ENCODE measurements at regions not wholly inside any gene's neighbourhood (a gene's known extent, or its start where the extent isn't known, plus 50 kb on each side); places are given as distances from the start of the nearest gene placed in this dataset.

DNA sequence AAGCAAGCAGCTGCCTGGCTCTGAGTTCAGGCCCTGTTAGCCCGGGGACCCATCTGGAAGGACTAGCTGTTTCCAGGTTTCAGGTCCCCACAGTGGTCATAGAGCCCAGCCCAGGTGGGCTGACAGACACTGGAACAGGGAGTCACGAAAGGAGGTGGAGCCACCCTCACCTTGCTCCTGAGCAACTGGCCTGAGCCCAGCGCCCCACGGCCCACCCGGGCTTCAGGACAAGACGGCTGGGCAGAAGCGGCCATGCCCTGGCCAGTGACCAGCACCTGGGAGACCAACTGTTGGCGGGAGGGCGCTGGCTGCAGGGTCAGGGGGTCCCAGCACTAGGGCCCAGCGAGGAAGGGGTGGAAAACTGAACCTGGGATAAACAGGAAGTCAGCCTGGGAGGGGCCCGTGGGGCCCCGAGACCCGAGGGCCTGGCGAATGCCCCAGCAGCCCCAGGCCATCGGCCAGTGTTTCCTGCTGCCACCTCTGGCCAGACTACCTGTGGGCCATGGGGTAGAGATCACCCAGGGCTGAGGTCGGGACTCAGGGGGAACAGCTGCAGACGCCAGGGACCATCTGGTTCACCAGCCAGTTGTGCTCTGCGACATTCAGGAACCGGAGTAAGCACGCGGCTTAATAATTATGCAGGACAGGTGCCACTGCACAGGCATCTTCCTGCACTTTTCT lies 282.1 kb upstream of the PPP2R2D start:
- intact Hi-C loops (cut with DNase I, micrococcal nuclease): no loop called here
- Histone ChIP-seq H3K36me3 (ENCODE audit: low read depth) (no peaks in the 10 kb centered on the region), H3K4me3 (no peak overlapping the region), H3K9me3 (no peaks in the 10 kb centered on the region), H3K4me1 (ENCODE audit: low read depth) (no peaks in the 10 kb centered on the region)
- no peak for TF ChIP-seq CTCF (IDR thresholded peaks at IDR 0.05)
- ATAC-seq (no peak), DNase-seq (no peak)

- DNase-seq: no peak
- no peak for TF ChIP-seq CTCF (IDR thresholded peaks at IDR 0.05)
- Histone ChIP-seq H3K4me1 (ENCODE audit: low read depth) (no peaks in the 10 kb centered on the region), H3K9me3 (no peaks in the 10 kb centered on the region), H3K4me3 (no peak overlapping the region), H3K36me3 (ENCODE audit: low read depth) (no peaks in the 10 kb centered on the region)
- no peak for ATAC-seq
- intact Hi-C loops (cut with DNase I, micrococcal nuclease): no loop called here
These were observed 280.5 kb upstream of the PPP2R2D start for GRCh38 chr10:131620314-131620713.

GRCh38 chr10:131620904-131621303 lies 279.9 kb upstream of the PPP2R2D start:
- Histone ChIP-seq H3K36me3 (ENCODE audit: low read depth) (no peaks in the 10 kb centered on the region), H3K4me3 (no peak overlapping the region), H3K9me3 (no peaks in the 10 kb centered on the region), H3K4me1 (ENCODE audit: low read depth) (no peaks in the 10 kb centered on the region)
- intact Hi-C loops (cut with DNase I, micrococcal nuclease): no loop called here
- no peak for TF ChIP-seq CTCF (IDR thresholded peaks at IDR 0.05)
- DNase-seq (no peak), ATAC-seq (no peak)

- H3K4me1 ChIP-seq (ENCODE audit: low read depth): no peaks in the 10 kb centered on the region
- intact Hi-C loops (cut with DNase I, micrococcal nuclease): no loop called here
- no peak overlapping the region for H3K4me3 ChIP-seq
- no peaks in the 10 kb centered on the region for H3K36me3 ChIP-seq (ENCODE audit: low read depth)
- no peaks in the 10 kb centered on the region for H3K9me3 ChIP-seq
- DNase-seq (no peak), ATAC-seq (no peak)
- TF ChIP-seq CTCF (IDR thresholded peaks at IDR 0.05): no peak
These were observed 278.8 kb upstream of the PPP2R2D start for GRCh38 chr10:131621784-131622624.

GRCh38 chr10:131625041-131625440 lies 275.8 kb upstream of the PPP2R2D start:
- H3K9me3 ChIP-seq: peaks cover 6% of the 10 kb centered on the region
- DNase-seq (no peak), ATAC-seq (no peak)

More at GRCh38 chr10:131625041-131625440, 275.8 kb upstream of the PPP2R2D start:
- H3K4me3 ChIP-seq: no peak overlapping the region
- H3K4me1 ChIP-seq (ENCODE audit: low read depth): no peaks in the 10 kb centered on the region
- H3K36me3 ChIP-seq (ENCODE audit: low read depth): no peaks in the 10 kb centered on the region
- TF ChIP-seq CTCF (IDR thresholded peaks at IDR 0.05): no peak
- intact Hi-C loops (cut with DNase I, micrococcal nuclease): no loop called here

All from mucosa of descending colon (tissue), 3 donors.